ENCODE measurements at regions not wholly inside any gene's neighbourhood (a gene's known extent, or its start where the extent isn't known, plus 50 kb on each side); places are given as distances from the start of the nearest gene placed in this dataset.
"Not testable (repeated sequence)": the region's sequence is repeated elsewhere in the genome, so short reads cannot be mapped to it uniquely, and the experiment has no call there.

- peak; percentile 31 for DNase-seq
Observed at GRCh38 chr18:10121786-10122515, 208.1 kb downstream of the VAPA start.

DNA sequence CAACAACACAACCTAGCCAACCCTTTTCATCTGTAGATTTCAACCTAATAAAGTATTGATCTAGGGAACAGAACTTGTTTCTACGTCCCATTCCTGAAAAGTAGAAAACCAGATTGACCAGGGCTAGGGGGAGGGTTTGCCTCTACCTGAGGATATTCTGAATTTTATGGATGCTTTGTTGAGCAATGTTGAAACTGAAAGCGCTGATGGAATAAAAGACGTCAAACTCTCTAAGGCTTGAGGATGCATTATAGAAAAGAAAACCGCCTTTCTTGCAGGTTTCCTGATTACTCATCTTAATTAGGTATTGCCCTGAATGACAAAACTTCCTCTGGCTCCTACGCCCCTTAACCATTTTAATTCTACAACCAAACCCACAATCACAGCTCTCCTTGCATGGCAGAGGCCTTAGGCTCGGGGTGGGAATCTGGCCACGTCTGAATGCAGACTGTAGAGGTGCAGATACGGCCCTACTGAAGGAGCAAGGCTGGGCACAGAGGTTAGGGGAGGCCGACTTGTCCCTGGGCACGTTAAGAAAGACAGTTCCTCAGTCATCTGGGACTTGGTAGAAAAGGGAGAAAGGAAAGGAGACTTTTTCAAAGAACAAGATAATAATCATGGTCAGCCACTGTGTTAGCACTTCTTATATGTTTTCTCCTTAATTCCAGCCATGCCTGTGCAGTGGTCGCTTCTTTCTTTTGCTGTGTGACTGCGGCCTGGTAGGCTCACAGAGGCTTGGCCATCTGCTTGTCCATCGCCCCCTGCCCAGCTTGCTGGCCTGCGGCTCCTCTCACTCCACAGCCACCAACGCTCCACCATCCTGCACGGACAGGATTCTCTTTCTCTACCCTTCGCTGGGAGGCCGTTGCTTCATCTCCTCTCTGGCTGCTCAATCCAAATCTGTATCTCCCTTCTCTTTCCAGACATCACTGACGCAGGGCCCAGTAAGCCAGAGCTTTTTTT is 209.5 kb downstream of the VAPA start:
- DNase-seq, result no peak

- DNase-seq, result no peak
Observed at GRCh38 chr18:10124071-10124470, 210.3 kb downstream of the VAPA start.

DNA sequence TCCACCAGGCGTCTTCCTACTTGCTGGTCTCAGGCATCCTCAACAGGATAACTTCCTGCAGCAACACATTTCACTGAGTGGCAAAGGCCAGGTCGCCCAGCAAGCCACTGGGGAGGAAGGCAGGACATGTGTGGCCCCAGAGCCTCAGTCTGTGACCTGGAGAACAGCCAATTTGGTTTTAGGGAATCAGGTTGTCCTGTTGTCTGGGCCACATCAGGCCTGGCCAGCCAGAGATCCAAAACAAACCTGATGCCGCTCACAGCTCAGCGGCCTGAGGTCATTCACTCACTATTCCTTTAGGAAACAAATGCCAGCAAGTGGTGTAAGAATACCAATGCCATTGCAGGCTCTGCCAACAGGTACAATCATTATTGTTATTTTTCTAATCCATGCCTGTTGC is 210.7 kb downstream of the VAPA start:
- no peak for DNase-seq

- no peak for DNase-seq
Observed at GRCh38 chr18:10124967-10125366, 211.2 kb downstream of the VAPA start.

DNA sequence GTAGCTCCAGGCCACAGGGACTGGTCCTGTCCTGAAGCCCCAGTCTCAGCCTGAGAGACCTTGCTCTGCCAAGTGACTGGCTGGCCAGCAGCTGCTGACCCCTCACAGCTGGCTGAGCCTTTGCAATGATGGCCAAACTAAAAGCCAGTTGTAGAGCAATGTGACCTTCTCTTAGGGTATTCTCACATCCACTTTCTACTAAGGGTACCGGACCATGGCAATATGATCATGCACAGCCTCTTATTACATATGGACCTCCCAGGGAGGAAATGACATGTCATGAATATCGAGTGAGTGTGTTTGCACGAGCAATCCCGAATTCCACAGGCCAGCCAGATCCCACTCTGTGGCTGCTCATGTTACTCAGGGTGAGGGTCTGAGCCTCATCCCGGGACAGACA is 213.9 kb downstream of the VAPA start:
- DNase-seq, result no peak

GRCh38 chr18:10128921-10129501 is 215.2 kb downstream of the VAPA start:
- no peak for DNase-seq

- no peak for DNase-seq
Observed at GRCh38 chr18:10130606-10131005, 216.8 kb downstream of the VAPA start.

DNA sequence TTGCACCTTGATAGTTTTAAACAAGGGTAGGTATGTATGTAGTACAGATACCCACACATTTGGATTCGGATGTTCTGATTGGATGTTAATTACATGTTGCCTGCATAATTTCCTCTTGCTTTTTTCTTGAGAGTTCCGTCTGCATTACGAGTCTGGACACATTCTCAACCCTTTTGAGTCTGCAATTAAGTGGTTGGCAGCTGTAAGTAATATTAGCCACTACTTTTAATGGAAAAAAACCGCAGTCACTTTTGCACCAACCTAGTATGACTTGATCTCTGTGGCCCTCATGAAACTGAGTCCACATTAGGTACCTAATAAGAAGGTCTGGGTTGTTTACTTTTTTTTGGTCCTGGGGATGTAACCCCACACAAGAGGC is 217.3 kb downstream of the VAPA start:
- DNase-seq, result no peak

GRCh38 chr18:10131460-10132395 is 217.9 kb downstream of the VAPA start:
- no peak for DNase-seq

GRCh38 chr18:10133516-10133915 is 219.7 kb downstream of the VAPA start:
- DNase-seq, result no peak

- no peak for DNase-seq
Observed at GRCh38 chr18:10134204-10134603, 220.4 kb downstream of the VAPA start.

DNA sequence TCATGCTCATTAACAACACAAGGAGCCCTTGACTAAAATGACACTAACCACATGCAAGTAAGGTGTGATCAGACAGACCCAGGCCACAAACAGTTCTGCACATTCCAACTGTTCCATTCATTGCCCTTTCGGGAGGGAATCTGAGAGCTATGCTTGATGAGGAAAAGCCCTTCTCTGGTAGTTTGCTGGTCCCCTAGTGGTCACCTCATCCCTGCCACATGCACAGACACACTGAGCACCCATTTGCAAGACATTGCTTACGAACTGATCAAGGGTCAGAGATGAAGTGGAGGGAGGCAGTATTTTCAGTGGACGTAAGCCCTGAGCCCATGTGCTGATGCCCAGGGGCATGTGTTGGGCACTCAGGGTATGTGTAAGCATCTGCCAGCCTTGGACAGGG is 220.9 kb downstream of the VAPA start:
- DNase-seq, result not testable (repeated sequence)

DNA sequence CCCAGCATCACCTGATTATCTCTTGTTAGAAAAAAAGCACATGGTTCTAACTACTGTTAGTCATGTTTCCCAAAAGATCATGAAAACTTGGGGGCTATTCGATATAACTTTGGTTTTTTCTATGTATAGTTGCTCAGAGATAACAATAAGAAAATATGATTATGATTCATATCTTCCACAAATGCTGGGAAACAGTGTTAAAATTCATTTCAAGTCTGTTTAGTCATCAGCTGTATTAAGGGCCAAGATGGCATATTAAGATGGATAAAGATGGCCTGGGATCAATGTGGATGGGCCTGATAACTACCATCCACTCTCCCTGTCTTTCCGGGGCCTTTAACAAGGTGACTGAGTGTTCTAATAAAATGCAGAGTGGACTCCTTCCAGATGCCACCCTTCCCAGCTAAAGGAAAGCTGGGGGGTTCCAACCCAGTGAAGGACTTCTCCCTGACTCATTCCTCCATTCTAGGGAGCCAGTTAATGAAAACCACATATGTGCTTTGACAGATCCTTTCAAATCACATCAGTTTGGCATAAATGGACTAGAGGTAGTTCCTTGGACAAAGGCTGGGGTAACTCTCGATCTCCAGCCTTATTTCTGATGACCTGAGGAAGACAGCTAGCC is 221.6 kb downstream of the VAPA start:
- DNase-seq, result no peak

GRCh38 chr18:10138719-10139118 is 224.9 kb downstream of the VAPA start:
- DNase-seq, result no peak

DNA sequence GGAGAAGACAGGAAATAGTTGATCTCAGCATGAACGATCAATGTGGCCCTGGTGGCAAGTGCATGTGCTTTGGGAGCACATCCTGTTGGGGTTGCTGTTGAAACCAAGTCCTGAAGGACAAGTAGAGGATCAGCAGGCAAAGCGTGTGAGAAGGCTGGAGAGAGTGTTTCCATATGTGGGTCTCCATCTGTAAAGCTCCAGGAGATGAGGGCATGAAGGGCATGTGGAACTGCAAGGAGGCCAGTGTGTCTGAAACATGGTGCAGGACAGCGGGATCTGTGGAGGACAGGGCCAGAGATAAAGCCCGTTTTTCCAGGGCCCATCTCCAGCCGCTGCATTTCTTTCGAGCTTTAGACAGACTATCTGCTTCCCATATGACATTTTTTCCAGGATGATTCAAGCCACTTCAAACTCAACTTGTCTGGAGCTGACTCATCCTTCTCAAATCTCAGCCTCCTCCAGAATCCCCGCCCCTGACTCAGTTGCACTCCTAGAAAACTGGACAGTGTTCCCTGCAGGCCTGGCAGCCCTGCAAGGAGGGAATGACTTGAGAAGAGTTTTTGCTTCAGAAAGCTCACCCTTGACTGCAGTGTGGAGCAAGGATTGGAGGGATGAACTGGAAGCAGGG is 226.1 kb downstream of the VAPA start:
- no peak for DNase-seq

- no peak for DNase-seq
Observed at GRCh38 chr18:10140461-10141282, 226.9 kb downstream of the VAPA start.

DNA sequence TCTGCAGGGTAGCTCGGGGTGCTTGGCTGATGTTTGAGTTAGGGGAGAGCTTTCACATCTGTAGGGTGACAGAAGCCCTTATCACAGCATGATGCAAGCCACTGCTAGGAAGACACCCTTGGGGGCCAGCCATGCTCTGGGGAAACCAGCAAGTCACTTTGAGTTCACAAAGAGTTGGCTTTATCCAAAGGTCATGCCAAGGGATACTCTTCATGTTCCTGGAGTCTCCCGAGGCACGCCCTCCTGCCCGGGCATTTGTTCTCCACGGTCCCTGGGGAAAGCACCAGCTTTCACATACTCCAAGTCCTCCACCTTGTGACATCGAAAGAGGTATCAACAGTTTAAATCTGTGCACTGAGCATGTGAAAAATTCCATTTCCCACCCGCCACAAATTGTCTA is 227.7 kb downstream of the VAPA start:
- DNase-seq, result no peak

DNA sequence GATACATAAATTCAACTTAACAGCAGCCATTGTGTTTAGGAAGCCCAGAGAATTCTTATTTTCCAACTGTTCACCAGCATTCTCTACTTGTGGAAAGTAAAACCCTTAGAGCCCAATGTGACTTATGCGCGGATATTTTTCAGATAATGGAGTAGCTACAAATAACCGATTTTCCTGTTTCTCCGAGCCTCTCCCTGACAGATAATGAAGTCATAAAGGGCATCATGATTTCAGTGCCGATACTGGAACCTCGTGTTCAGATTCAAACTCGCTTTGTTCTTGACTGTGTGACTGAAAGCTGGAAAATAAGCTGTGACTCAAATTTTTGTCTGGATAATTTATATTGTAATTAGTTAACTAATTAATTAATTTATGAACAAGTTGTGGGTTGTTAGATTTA is 228.2 kb downstream of the VAPA start:
- no peak for DNase-seq

DNA sequence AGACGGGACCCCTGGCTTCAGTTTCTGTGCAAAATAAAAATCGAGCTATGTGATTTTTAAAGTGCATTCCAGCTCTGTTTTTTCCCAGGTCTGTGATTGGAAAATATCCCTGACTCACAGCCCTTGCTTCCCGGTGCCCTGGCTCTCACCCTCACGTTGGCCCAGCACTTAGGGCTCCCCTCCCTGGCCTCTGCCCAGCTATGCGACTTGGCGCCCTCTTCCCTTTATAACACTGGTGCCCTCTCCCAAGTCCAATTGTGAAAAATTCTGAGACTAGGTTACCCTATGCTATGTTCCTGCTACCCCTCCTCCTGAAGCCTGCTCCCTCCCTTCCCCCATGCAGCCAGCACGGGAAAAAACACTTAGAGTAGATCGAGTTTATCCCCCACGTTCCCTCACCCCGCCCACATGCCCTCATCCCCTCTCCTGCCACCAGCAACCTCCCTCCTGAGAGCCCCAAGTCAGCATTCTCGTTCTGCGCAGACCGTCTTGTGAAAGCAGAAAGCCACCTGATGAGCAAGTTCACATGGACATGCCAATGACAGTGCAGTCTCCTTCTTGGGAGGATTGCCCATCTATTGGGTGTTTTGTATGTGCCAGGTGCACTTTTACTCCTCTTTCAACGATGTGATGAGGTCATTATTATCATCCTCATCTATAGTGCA is 228.8 kb downstream of the VAPA start:
- no peak for DNase-seq
